ENCODE measurements at regions not wholly inside any gene's neighbourhood (a gene's known extent, or its start where the extent isn't known, plus 50 kb on each side); places are given as distances from the start of the nearest gene placed in this dataset.

GRCh38 chr6:12221856-12222255, 68.3 kb upstream of the EDN1 start:
- intact Hi-C loops (cut with DNase I; ENCODE audit: low total_unique reads), result no loop called here

GRCh38 chr6:12222405-12223366, 67.5 kb upstream of the EDN1 start:
- no peak for ATAC-seq
- no peaks in the 10 kb centered on the region for H3K9me3 ChIP-seq
- no peak for TF ChIP-seq POLR2A (IDR thresholded peaks at IDR 0.05)
- TF ChIP-seq, protein P1, sequence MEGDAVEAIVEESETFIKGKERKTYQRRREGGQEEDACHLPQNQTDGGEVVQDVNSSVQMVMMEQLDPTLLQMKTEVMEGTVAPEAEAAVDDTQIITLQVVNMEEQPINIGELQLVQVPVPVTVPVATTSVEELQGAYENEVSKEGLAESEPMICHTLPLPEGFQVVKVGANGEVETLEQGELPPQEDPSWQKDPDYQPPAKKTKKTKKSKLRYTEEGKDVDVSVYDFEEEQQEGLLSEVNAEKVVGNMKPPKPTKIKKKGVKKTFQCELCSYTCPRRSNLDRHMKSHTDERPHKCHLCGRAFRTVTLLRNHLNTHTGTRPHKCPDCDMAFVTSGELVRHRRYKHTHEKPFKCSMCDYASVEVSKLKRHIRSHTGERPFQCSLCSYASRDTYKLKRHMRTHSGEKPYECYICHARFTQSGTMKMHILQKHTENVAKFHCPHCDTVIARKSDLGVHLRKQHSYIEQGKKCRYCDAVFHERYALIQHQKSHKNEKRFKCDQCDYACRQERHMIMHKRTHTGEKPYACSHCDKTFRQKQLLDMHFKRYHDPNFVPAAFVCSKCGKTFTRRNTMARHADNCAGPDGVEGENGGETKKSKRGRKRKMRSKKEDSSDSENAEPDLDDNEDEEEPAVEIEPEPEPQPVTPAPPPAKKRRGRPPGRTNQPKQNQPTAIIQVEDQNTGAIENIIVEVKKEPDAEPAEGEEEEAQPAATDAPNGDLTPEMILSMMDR (IDR thresholded peaks at IDR 0.05 in 4 of 5, conservative IDR thresholded peaks at IDR 0.05 in 1 of 5), result no peak
- DNase-seq, result no peak
- H3K4me3 ChIP-seq, result no peak overlapping the region
- H3K4me1 ChIP-seq, result no peaks in the 10 kb centered on the region
- intact Hi-C loops (cut with DNase I; ENCODE audit: low total_unique reads), result no loop called here
- in situ Hi-C loops (cut with MboI; ENCODE audit: low sequenced_read_pairs in 4 of 4), result no loop called here
- H3K27me3 ChIP-seq, result no peaks in the 10 kb centered on the region
- H3K27ac ChIP-seq, result no peak overlapping the region
- no peaks in the 10 kb centered on the region for H3K36me3 ChIP-seq

More at GRCh38 chr6:12221856-12222255, 68.3 kb upstream of the EDN1 start:
- in situ Hi-C loops (cut with MboI; ENCODE audit: low sequenced_read_pairs in 4 of 4), result no loop called here
- H3K9me3 ChIP-seq, result no peaks in the 10 kb centered on the region
- no peaks in the 10 kb centered on the region for H3K4me1 ChIP-seq
- H3K4me3 ChIP-seq, result no peak overlapping the region
- no peak for DNase-seq
- no peaks in the 10 kb centered on the region for H3K36me3 ChIP-seq
- no peaks in the 10 kb centered on the region for H3K27me3 ChIP-seq
- ATAC-seq, result no peak
- TF ChIP-seq, protein P1 (IDR thresholded peaks at IDR 0.05 in 4 of 5, conservative IDR thresholded peaks at IDR 0.05 in 1 of 5), result no peak
- no peak for TF ChIP-seq POLR2A (IDR thresholded peaks at IDR 0.05)
- no peak overlapping the region for H3K27ac ChIP-seq

- intact Hi-C loops (cut with DNase I; ENCODE audit: low total_unique reads) (no loop called here), in situ Hi-C loops (cut with MboI; ENCODE audit: low sequenced_read_pairs in 4 of 4) (no loop called here)
- no peak for TF ChIP-seq POLR2A (IDR thresholded peaks at IDR 0.05)
- TF ChIP-seq, protein P1 (IDR thresholded peaks at IDR 0.05 in 4 of 5, conservative IDR thresholded peaks at IDR 0.05 in 1 of 5), result no peak
- no peak overlapping the region for H3K4me3 ChIP-seq
- no peak overlapping the region for H3K27ac ChIP-seq
- H3K9me3 ChIP-seq, result no peaks in the 10 kb centered on the region
- no peak for DNase-seq
- ATAC-seq, result no peak
- H3K27me3 ChIP-seq, result no peaks in the 10 kb centered on the region
- no peaks in the 10 kb centered on the region for H3K4me1 ChIP-seq
- no peaks in the 10 kb centered on the region for H3K36me3 ChIP-seq
These were observed 66.8 kb upstream of the EDN1 start for GRCh38 chr6:12223383-12223782.

- intact Hi-C loops (cut with DNase I; ENCODE audit: low total_unique reads) (no loop called here), in situ Hi-C loops (cut with MboI; ENCODE audit: low sequenced_read_pairs in 4 of 4) (no loop called here)
- Histone ChIP-seq H3K4me1 (no peaks in the 10 kb centered on the region), H3K9me3 (no peaks in the 10 kb centered on the region), H3K27me3 (no peaks in the 10 kb centered on the region), H3K36me3 (no peaks in the 10 kb centered on the region), H3K4me3 (no peak overlapping the region), H3K27ac (no peak overlapping the region)
- ATAC-seq (no peak), DNase-seq (no peak)
- TF ChIP-seq, protein P1 (IDR thresholded peaks at IDR 0.05 in 4 of 5, conservative IDR thresholded peaks at IDR 0.05 in 1 of 5), result no peak
These were observed 65.9 kb upstream of the EDN1 start for GRCh38 chr6:12224251-12224650.
